SK-N-SH treated with all-trans-retinoic acid at 6 μM for 48 hours (cell line): ENCODE measurements at regions not wholly inside any gene's neighbourhood (a gene's known extent, or its start where the extent isn't known, plus 50 kb on each side); places are given as distances from the start of the nearest gene placed in this dataset.

ENCODE experiments used
- ATAC-seq: fragments of 200-7000 bp; cut with Tn5 transposase; 3 replicates; pipeline ENCODE4 v1.9.1; 2020; ENCODE audit warnings: mild to moderate bottlenecking, moderate library complexity
- ARNTL ChIP-seq: fragments of 450-650 bp; formaldehyde crosslinking; IDR thresholded peaks from 2 replicates; pipeline ENCODE4 v1.5.0; 2020; ENCODE audit warnings: low read depth, mild to moderate bottlenecking, moderate library complexity, borderline replicate concordance
- BACH2 ChIP-seq: fragments of 250-450 bp; sonication (Bioruptor Pico); IDR thresholded peaks from 2 replicates; pipeline ENCODE4 v1.9.0; 2021; ENCODE audit warnings: mild to moderate bottlenecking, borderline replicate concordance
- CREB5 ChIP-seq: fragments of 250-450 bp; sonication (Bioruptor Pico); IDR thresholded peaks from 2 replicates; pipeline ENCODE4 v1.5.1; 2020; ENCODE audit warnings: low read depth, mild to moderate bottlenecking, moderate library complexity
- CSDC2 ChIP-seq: fragments of 250-450 bp; sonication (Bioruptor Pico); IDR thresholded peaks from 2 replicates; pipeline ENCODE4 v1.5.0; 2020; ENCODE audit warnings: mild to moderate bottlenecking, moderate library complexity
- CSRNP3 ChIP-seq: fragments of 250-450 bp; sonication (Bioruptor Pico); IDR thresholded peaks from 2 replicates; pipeline ENCODE4 v1.5.1; 2021; ENCODE audit warnings: mild to moderate bottlenecking, moderate library complexity
- ESRRG ChIP-seq: fragments of 250-450 bp; sonication (Bioruptor Pico); IDR thresholded peaks from 2 replicates; pipeline ENCODE4 v1.6.1; 2021; ENCODE audit warnings: mild to moderate bottlenecking
- GLIS3 ChIP-seq: fragments of 250-450 bp; sonication (Bioruptor Pico); IDR thresholded peaks from 2 replicates; pipeline ENCODE4 v1.5.0; 2020; ENCODE audit warnings: mild to moderate bottlenecking, moderate library complexity
- ISL1 ChIP-seq: fragments of 250-450 bp; sonication (Bioruptor Pico); IDR thresholded peaks from 2 replicates; pipeline ENCODE4 v2.1.2; 2022; ENCODE audit warnings: mild to moderate bottlenecking, moderate library complexity
- OSR1 ChIP-seq: fragments of 250-450 bp; sonication (Bioruptor Pico); IDR thresholded peaks from 2 replicates; pipeline ENCODE4 v1.8.0; 2022; ENCODE audit warnings: moderate library complexity, mild to moderate bottlenecking, inconsistent platforms
- PATZ1 ChIP-seq: fragments of 250-450 bp; sonication (Bioruptor Pico); IDR thresholded peaks from 2 replicates; pipeline ENCODE4 v1.8.0; 2020; ENCODE audit warnings: mild to moderate bottlenecking, moderate library complexity, borderline replicate concordance
- POU6F1 ChIP-seq: fragments of 250-450 bp; sonication (Bioruptor Pico); IDR thresholded peaks from 2 replicates; pipeline ENCODE4 v1.8.0; 2021; ENCODE audit warnings: low read depth, mild to moderate bottlenecking, moderate library complexity, borderline replicate concordance
- PPARA ChIP-seq: fragments of 250-450 bp; sonication (Bioruptor Pico); IDR thresholded peaks from 2 replicates; pipeline ENCODE4 v1.5.0; 2020; ENCODE audit warnings: mild to moderate bottlenecking, borderline replicate concordance
- RARB ChIP-seq: fragments of 250-450 bp; sonication (Bioruptor Pico); IDR thresholded peaks from 2 replicates; pipeline ENCODE4 v1.8.0; 2021; ENCODE audit warnings: mild to moderate bottlenecking, moderate library complexity
- SNAI2 ChIP-seq: fragments of 250-450 bp; sonication (Bioruptor Pico); IDR thresholded peaks from 2 replicates; pipeline ENCODE4 v1.5.0; 2020; ENCODE audit warnings: mild to moderate bottlenecking, moderate library complexity
- TCF4 ChIP-seq: fragments of 250-450 bp; sonication (Bioruptor Pico); IDR thresholded peaks from 2 replicates; pipeline ENCODE4 v1.8.0; 2021; ENCODE audit warnings: mild to moderate bottlenecking, moderate library complexity, borderline replicate concordance
- TOX ChIP-seq: fragments of 250-450 bp; sonication (Bioruptor Pico); IDR thresholded peaks from 2 replicates; pipeline ENCODE4 v1.8.0; 2021; ENCODE audit warnings: mild to moderate bottlenecking, moderate library complexity, borderline replicate concordance
- TSHZ2 ChIP-seq: fragments of 250-450 bp; sonication (Bioruptor Pico); IDR thresholded peaks from 2 replicates; pipeline ENCODE4 v1.5.0; 2020; ENCODE audit warnings: mild to moderate bottlenecking, moderate library complexity
- ZC3H10 ChIP-seq: fragments of 250-450 bp; sonication (Bioruptor Pico); IDR thresholded peaks from 2 replicates; pipeline ENCODE4 v1.5.1; 2021; ENCODE audit warnings: mild to moderate bottlenecking, moderate library complexity
- ZFP3 ChIP-seq: fragments of 250-450 bp; sonication (Bioruptor Pico); IDR thresholded peaks from 2 replicates; pipeline ENCODE4 v1.5.0; 2020; ENCODE audit warnings: mild to moderate bottlenecking, moderate library complexity
- ZFP30 ChIP-seq: fragments of 450-650 bp; formaldehyde crosslinking; IDR thresholded peaks from 2 replicates; pipeline ENCODE4 v1.5.0; 2022; ENCODE audit warnings: mild to moderate bottlenecking, moderate library complexity
- ZNF565 ChIP-seq: fragments of 450-650 bp; formaldehyde crosslinking; conservative IDR thresholded peaks from 2 replicates; pipeline ENCODE4 v1.5.0; 2020; ENCODE audit warnings: low read depth, mild to moderate bottlenecking, moderate library complexity
- ZNF70 ChIP-seq: fragments of 450-650 bp; formaldehyde crosslinking; IDR thresholded peaks from 2 replicates; pipeline ENCODE4 v1.5.0; 2020; ENCODE audit warnings: mild to moderate bottlenecking, moderate library complexity
- ZNF8 ChIP-seq: fragments of 450-650 bp; formaldehyde crosslinking; IDR thresholded peaks from 2 replicates; pipeline ENCODE4 v1.5.0; 2020; ENCODE audit warnings: mild to moderate bottlenecking, moderate library complexity

GRCh38 chr10:94240491-94240890 lies 122.2 kb downstream of the NOC3L start:
- TF ChIP-seq ZNF8: no peak
- no peak for TF ChIP-seq ZNF70 (CRISPR knock-in tag)
- no peak for TF ChIP-seq TCF4 (CRISPR knock-in tag)
- no peak for TF ChIP-seq ARNTL (CRISPR knock-in tag)
- TF ChIP-seq CSRNP3: no peak
- no peak for TF ChIP-seq ESRRG (CRISPR knock-in tag)
- TF ChIP-seq ZNF565 (CRISPR knock-in tag): no peak
- TF ChIP-seq ZC3H10 (CRISPR knock-in tag): no peak
- TF ChIP-seq RARB (CRISPR knock-in tag): no peak
- no peak for TF ChIP-seq GLIS3 (CRISPR knock-in tag)
- no peak for TF ChIP-seq SNAI2 (CRISPR knock-in tag)
- TF ChIP-seq ZFP3 (CRISPR knock-in tag): no peak
- no peak for TF ChIP-seq PATZ1 (CRISPR knock-in tag)
- no peak for TF ChIP-seq TOX (CRISPR knock-in tag)
- no peak for TF ChIP-seq CREB5 (CRISPR knock-in tag)
- TF ChIP-seq OSR1 (CRISPR knock-in tag): no peak
- TF ChIP-seq CSDC2 (CRISPR knock-in tag): no peak
- no peak for TF ChIP-seq ISL1 (CRISPR knock-in tag)
- TF ChIP-seq PPARA (CRISPR knock-in tag): no peak
- peak; percentile 62; the same call in 2 of the 3 replicates for ATAC-seq

GRCh38 chr10:94240901-94241300 lies 121.8 kb downstream of the NOC3L start:
- ATAC-seq: peak; percentile 83
- no peak for TF ChIP-seq OSR1 (CRISPR knock-in tag)
- TF ChIP-seq CSDC2 (CRISPR knock-in tag): no peak
- TF ChIP-seq ZFP30 (CRISPR knock-in tag): no peak
- peak; percentile 96; the same call in 1 of the 2 replicates for TF ChIP-seq ZC3H10 (CRISPR knock-in tag)
- TF ChIP-seq ISL1 (CRISPR knock-in tag): peak; percentile 99
- peak; percentile 96 for TF ChIP-seq TCF4 (CRISPR knock-in tag)
- TF ChIP-seq TOX (CRISPR knock-in tag): no peak
- peak; percentile 87; the same call in 1 of the 2 replicates for TF ChIP-seq CREB5 (CRISPR knock-in tag)
- peak; percentile 85; the same call in 1 of the 2 replicates for TF ChIP-seq ZNF565 (CRISPR knock-in tag)
- TF ChIP-seq BACH2 (CRISPR knock-in tag): no peak
- TF ChIP-seq PATZ1 (CRISPR knock-in tag): peak; percentile 87; the same call in 1 of the 2 replicates
- TF ChIP-seq RARB (CRISPR knock-in tag): no peak; the same call in 1 of the 2 replicates
- TF ChIP-seq ARNTL (CRISPR knock-in tag): no peak
- TF ChIP-seq ZNF70 (CRISPR knock-in tag): peak; percentile 54
- peak; percentile 86 for TF ChIP-seq TSHZ2 (CRISPR knock-in tag)
- TF ChIP-seq CSRNP3: peak; percentile 97
- TF ChIP-seq ZFP3 (CRISPR knock-in tag): no peak; the same call in 1 of the 2 replicates
- TF ChIP-seq SNAI2 (CRISPR knock-in tag): peak; percentile 92
- TF ChIP-seq ZNF8: peak; percentile 68; the same call in 1 of the 2 replicates
- TF ChIP-seq POU6F1 (CRISPR knock-in tag): peak; percentile 88; the same call in 1 of the 2 replicates
- TF ChIP-seq GLIS3 (CRISPR knock-in tag): peak; percentile 78; the same call in 1 of the 2 replicates
- no peak for TF ChIP-seq PPARA (CRISPR knock-in tag)
- peak; percentile 89; the same call in 1 of the 2 replicates for TF ChIP-seq ESRRG (CRISPR knock-in tag)
